GM18870 (cell line): ENCODE measurements at regions not wholly inside any gene's neighbourhood (a gene's known extent, or its start where the extent isn't known, plus 50 kb on each side); places are given as distances from the start of the nearest gene placed in this dataset.

Experiments
- ATAC-seq: cut with Tn5 transposase; IDR thresholded peaks from one replicate; pipeline ENCODE4 v1.9.1; 2021; ENCODE audit warnings: moderate library complexity; ENCODE audit not compliant: unreplicated experiment

DNA sequence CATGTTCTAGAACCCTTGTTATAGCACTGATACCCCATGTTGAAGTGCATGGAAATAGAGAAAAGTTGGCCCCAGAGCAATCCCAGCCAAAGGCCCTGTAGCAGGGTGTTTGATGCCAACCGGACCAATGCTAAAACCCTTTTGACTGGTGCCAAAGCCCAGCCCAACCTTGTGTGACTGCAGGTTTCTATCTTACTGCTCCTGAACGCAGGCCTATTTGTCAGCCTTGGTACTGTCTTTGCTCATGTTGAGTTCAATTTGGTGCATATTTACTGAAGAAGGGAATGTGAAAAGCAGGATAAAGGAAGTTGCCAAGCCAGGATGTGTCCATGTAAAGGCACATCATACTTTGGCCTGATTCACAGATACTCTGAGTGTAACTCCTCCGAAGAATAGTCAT is 51.7 kb upstream of the NFASC start:
- no peak for ATAC-seq

DNA sequence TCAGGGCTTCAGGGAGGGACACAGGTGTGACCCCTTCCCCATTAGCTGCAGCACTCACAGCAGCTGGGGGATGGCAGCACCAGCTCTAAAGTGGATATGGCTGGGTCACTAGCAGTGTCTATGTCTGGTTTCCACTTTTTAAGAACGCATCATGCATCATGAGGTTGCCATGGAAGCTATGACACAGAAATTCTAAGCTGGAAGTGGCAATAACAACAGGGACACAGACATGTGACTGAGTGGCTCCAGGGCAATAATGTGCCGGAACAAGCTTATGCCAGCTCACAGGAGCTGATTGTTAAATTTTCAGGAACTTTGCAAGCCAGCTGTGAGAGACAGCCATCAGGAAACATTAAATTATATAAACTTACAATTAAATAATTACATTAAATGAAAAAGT is 51.2 kb upstream of the NFASC start:
- no peak for ATAC-seq
